ENCODE measurements at regions not wholly inside any gene's neighbourhood (a gene's known extent, or its start where the extent isn't known, plus 50 kb on each side); places are given as distances from the start of the nearest gene placed in this dataset.

- intact Hi-C loops (cut with DNase I): no loop called here
- TF ChIP-seq CTCF (IDR thresholded peaks at IDR 0.05): no peak
- no peak overlapping the region for H3K27ac ChIP-seq
- H3K4me1 ChIP-seq: no peaks in the 10 kb centered on the region
- H3K27me3 ChIP-seq (ENCODE audit: insufficient read depth in 3 of 3, low read length in 2 of 3): no peaks in the 10 kb centered on the region
- DNase-seq: no peak
- no peak for ATAC-seq
- 55 to 81% (median 80%) methylated on average over 2 of the region's 2 CpGs for WGBS, 3 donors
- peaks cover 3% of the 10 kb centered on the region for H3K9me3 ChIP-seq
- H3K36me3 ChIP-seq (ENCODE audit: insufficient read depth in 1 of 2, low read depth in 1 of 2): no peaks in the 10 kb centered on the region
- no peak overlapping the region for H3K4me3 ChIP-seq
Measured at GRCh38 chr10:117464176-117464575, 78.4 kb upstream of the EMX2 start.

GRCh38 chr10:117463545-117463920 lies 79.0 kb upstream of the EMX2 start:
- intact Hi-C loops (cut with DNase I): no loop called here
- Histone ChIP-seq H3K27me3 (ENCODE audit: insufficient read depth in 3 of 3, low read length in 2 of 3) (no peaks in the 10 kb centered on the region), H3K9me3 (peaks cover 3% of the 10 kb centered on the region), H3K4me3 (no peak overlapping the region), H3K36me3 (ENCODE audit: insufficient read depth in 1 of 2, low read depth in 1 of 2) (no peaks in the 10 kb centered on the region), H3K4me1 (no peaks in the 10 kb centered on the region), H3K27ac (no peak overlapping the region)
- ATAC-seq (no peak), DNase-seq (no peak)
- 74 to 95% (median 82%) methylated on average over 1 of the region's 1 CpG for WGBS, 3 donors
- TF ChIP-seq CTCF (IDR thresholded peaks at IDR 0.05): no peak

GRCh38 chr10:117462816-117463544 lies 79.6 kb upstream of the EMX2 start:
- Histone ChIP-seq H3K27me3 (ENCODE audit: insufficient read depth in 3 of 3, low read length in 2 of 3) (peaks cover 0 to 4% (median 0%) of the 10 kb centered on the region in 3 donors), H3K9me3 (peaks cover 3% of the 10 kb centered on the region), H3K36me3 (ENCODE audit: insufficient read depth in 1 of 2, low read depth in 1 of 2) (no peaks in the 10 kb centered on the region), H3K27ac (no peak overlapping the region), H3K4me3 (no peak overlapping the region), H3K4me1 (no peaks in the 10 kb centered on the region)
- no peak for DNase-seq
- no peak for TF ChIP-seq CTCF (IDR thresholded peaks at IDR 0.05)
- 64 to 87% (median 65%) methylated on average over 1 of the region's 1 CpG for WGBS, 3 donors
- intact Hi-C loops (cut with DNase I): no loop called here
- ATAC-seq: no peak

GRCh38 chr10:117462424-117462792 lies 80.1 kb upstream of the EMX2 start:
- DNase-seq: no peak
- Histone ChIP-seq H3K4me1 (no peaks in the 10 kb centered on the region), H3K4me3 (no peak overlapping the region), H3K27ac (no peak overlapping the region), H3K36me3 (ENCODE audit: insufficient read depth in 1 of 2, low read depth in 1 of 2) (no peaks in the 10 kb centered on the region), H3K9me3 (peaks cover 3% of the 10 kb centered on the region), H3K27me3 (ENCODE audit: insufficient read depth in 3 of 3, low read length in 2 of 3) (peaks cover 0 to 5% (median 0%) of the 10 kb centered on the region in 3 donors)
- intact Hi-C loops (cut with DNase I): no loop called here
- WGBS, 3 donors: 59 to 64% (median 59%) methylated on average over 6 of the region's 6 CpGs
- TF ChIP-seq CTCF (IDR thresholded peaks at IDR 0.05): no peak
- no peak for ATAC-seq
